ENCODE measurements at regions not wholly inside any gene's neighbourhood (a gene's known extent, or its start where the extent isn't known, plus 50 kb on each side); places are given as distances from the start of the nearest gene placed in this dataset.
"Not testable (repeated sequence)": the region's sequence is repeated elsewhere in the genome, so short reads cannot be mapped to it uniquely, and the experiment has no call there.

DNA sequence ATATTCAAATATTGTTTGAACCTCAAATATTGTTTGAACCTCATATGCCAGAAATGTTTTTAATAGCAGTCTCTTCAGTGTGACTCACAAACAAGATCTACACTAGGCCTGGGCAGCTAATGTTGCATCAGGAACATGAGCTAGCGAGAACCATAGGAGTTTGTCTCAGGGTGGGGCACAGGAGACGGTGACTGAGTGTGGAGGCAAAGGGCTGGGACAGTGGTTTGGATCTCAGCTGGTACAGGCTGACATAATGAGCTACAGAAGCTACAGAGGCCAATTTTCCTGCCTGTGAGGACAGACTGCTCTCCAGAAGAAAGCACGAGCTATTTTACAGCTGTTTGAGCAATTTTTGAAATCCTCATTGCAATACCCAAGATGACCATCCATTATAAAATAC lies 224.7 kb downstream of the CENPC start:
- intact Hi-C loops (cut with DNase I; ENCODE audit: low total_unique reads) = no loop called here
- DNase-seq = no peak
- H3K4me1 ChIP-seq = no peaks in the 10 kb centered on the region
- no peaks in the 10 kb centered on the region for H3K9me3 ChIP-seq
- TF ChIP-seq, protein P1, sequence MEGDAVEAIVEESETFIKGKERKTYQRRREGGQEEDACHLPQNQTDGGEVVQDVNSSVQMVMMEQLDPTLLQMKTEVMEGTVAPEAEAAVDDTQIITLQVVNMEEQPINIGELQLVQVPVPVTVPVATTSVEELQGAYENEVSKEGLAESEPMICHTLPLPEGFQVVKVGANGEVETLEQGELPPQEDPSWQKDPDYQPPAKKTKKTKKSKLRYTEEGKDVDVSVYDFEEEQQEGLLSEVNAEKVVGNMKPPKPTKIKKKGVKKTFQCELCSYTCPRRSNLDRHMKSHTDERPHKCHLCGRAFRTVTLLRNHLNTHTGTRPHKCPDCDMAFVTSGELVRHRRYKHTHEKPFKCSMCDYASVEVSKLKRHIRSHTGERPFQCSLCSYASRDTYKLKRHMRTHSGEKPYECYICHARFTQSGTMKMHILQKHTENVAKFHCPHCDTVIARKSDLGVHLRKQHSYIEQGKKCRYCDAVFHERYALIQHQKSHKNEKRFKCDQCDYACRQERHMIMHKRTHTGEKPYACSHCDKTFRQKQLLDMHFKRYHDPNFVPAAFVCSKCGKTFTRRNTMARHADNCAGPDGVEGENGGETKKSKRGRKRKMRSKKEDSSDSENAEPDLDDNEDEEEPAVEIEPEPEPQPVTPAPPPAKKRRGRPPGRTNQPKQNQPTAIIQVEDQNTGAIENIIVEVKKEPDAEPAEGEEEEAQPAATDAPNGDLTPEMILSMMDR (IDR thresholded peaks at IDR 0.05) = no peak
- no peak for TF ChIP-seq POLR2A (IDR thresholded peaks at IDR 0.05)
- H3K36me3 ChIP-seq = no peaks in the 10 kb centered on the region
- no peak overlapping the region for H3K27ac ChIP-seq
- no peaks in the 10 kb centered on the region for H3K27me3 ChIP-seq
- no peak overlapping the region for H3K4me3 ChIP-seq

DNA sequence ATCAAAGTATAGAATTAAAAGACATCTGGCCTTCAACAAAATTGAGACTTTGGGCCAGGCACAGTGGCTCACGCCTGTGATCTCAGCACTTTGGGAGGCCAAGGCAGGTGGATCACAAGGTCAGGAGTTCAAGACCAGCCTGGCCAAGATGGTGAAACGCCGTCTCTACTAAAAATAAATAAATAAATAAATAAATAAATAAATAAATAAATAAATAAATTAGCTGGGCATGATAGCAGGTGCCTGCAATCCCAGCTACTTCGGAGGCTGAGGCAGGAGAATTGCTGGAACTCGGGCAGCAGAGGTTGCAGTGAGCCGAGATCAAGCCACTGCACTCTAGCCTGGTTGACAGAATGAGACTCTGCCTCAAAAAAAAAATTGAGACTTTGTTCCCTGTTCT lies 225.7 kb downstream of the CENPC start:
- H3K27me3 ChIP-seq; H3K4me3 ChIP-seq; DNase-seq; H3K4me1 ChIP-seq; H3K36me3 ChIP-seq; H3K9me3 ChIP-seq; H3K27ac ChIP-seq; intact Hi-C loops (cut with DNase I; ENCODE audit: low total_unique reads): not testable (repeated sequence)

DNA sequence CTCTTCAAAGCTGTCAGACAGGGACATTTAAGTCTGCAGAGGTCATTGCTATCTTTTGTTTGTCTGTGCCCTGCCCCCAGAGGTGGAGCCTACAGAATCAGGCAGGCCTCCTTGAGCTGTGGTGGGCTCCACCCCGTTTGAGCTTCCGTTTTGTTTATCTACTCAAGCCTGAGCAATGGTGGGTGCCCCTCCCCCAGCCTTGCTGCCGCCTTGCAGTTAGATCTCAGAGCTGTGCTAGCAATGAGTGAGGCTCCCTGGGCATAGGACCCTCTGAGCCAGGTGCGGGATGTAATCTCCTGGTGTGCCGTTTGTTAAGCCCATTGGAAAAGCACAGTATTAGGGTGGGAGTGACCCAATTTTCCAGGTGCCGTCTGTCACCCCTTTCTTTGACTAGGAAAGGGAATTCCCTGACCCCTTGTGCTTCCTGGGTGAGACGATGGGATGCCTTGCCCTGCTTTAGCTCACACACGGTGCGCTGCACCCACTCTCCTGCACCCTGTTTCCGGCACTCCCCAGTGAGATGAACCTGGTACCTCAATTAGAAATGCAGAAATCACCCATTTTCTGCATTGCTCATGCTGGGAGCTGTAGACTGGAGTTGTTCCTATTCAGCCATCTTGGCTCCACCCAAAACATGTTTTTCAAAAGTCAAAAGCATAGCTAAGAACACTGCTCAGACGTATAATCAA lies 244.7 kb downstream of the CENPC start:
- H3K27me3 ChIP-seq; H3K36me3 ChIP-seq; H3K4me1 ChIP-seq; H3K4me3 ChIP-seq; intact Hi-C loops (cut with DNase I; ENCODE audit: low total_unique reads); DNase-seq; H3K9me3 ChIP-seq; H3K27ac ChIP-seq: not testable (repeated sequence)

DNA sequence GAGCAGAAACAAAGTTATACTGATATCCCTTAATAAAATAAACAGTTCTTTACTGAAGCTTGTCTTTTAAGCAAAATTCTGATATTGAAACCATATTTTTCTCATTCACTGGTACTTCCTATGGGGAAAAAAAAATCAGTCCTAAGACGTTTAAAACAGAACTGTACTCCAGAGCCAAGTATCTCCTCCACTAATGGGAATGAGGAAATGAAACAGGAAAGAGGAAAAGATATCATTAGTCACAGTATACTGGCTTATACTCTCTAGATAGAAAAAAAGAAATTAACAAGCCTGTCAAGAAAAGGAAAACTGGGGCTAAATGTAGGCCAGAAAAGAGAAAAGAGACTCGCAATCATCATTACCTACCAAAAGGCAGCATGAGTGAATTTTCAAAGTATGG lies 252.7 kb downstream of the CENPC start:
- no peak overlapping the region for H3K4me3 ChIP-seq
- no peak overlapping the region for H3K27ac ChIP-seq
- H3K4me1 ChIP-seq = no peaks in the 10 kb centered on the region
- no peaks in the 10 kb centered on the region for H3K36me3 ChIP-seq
- TF ChIP-seq POLR2A (IDR thresholded peaks at IDR 0.05) = no peak
- TF ChIP-seq, protein P1 (IDR thresholded peaks at IDR 0.05) = no peak
- DNase-seq = no peak
- no peaks in the 10 kb centered on the region for H3K27me3 ChIP-seq
- intact Hi-C loops (cut with DNase I; ENCODE audit: low total_unique reads) = no loop called here
- no peaks in the 10 kb centered on the region for H3K9me3 ChIP-seq

DNA sequence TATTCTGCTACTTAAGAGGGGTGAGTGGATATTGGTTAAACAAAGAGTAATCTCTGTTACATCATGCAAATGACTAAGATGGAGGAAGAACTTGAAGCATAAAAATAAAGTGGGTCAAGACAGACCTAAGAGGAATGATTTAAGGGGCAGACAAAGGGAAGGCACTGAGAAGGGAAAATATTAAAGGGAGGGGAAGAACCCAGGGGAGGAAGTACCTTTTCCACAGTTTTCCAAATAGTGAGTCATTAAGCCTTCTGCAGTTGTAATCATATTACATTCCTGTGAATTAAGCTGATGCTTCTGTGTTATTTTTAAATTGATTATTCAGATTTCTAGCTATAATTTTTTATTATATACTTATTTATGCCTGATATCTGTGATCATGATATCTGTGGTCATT lies 253.3 kb downstream of the CENPC start:
- Histone ChIP-seq H3K4me3 (no peak overlapping the region), H3K4me1 (no peaks in the 10 kb centered on the region), H3K9me3 (no peaks in the 10 kb centered on the region), H3K27me3 (no peaks in the 10 kb centered on the region), H3K27ac (no peak overlapping the region), H3K36me3 (no peaks in the 10 kb centered on the region)
- TF ChIP-seq, protein P1 (IDR thresholded peaks at IDR 0.05) = no peak
- no peak for TF ChIP-seq POLR2A (IDR thresholded peaks at IDR 0.05)
- intact Hi-C loops (cut with DNase I; ENCODE audit: low total_unique reads) = no loop called here
- no peak for DNase-seq

DNA sequence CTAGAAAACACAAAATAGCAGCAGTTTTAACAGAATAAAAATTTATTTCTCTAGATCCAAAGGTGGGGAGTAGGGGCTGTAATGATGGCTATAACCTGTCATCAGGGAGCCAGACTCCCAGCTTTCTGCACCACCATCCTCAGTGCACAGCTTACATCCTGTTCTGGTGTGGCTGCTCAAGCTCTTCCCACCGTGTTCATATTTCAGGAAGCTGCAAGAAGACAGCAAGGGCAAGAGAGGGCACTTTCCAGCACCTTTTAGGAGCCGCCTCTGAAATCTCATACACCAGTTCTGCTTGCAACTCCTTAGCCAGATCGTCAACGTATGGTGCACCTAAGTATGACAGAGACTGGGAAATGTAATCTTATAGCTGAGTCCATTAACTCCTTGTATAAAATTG lies 253.7 kb downstream of the CENPC start:
- no peak for TF ChIP-seq POLR2A (IDR thresholded peaks at IDR 0.05)
- TF ChIP-seq, protein P1 (IDR thresholded peaks at IDR 0.05) = no peak
- no peaks in the 10 kb centered on the region for H3K9me3 ChIP-seq
- DNase-seq = no peak
- no peaks in the 10 kb centered on the region for H3K36me3 ChIP-seq
- intact Hi-C loops (cut with DNase I; ENCODE audit: low total_unique reads) = no loop called here
- no peaks in the 10 kb centered on the region for H3K4me1 ChIP-seq
- H3K4me3 ChIP-seq = no peak overlapping the region
- no peaks in the 10 kb centered on the region for H3K27me3 ChIP-seq
- no peak overlapping the region for H3K27ac ChIP-seq

Measured in uterus (tissue), 3 donors.